GM12878 (cell line): ENCODE measurements at regions not wholly inside any gene's neighbourhood (a gene's known extent, or its start where the extent isn't known, plus 50 kb on each side); places are given as distances from the start of the nearest gene placed in this dataset.
A peak's percentile ranks its signal among the peaks of the same experiment; 100 is the strongest.

Experiments
- ATAC-seq: fragments of 200-7000 bp; cut with Tn5 transposase; 3 replicates; pipeline ENCODE4 v1.9.1; 2020; ENCODE audit warnings: mild to moderate bottlenecking, moderate library complexity
- BruUV-seq: library from RNA; stranded (reverse); fragments of 400-500 nt; replicated peaks from 2 replicates; lab custom pipeline; 2021; lab: Mats Ljungman, UMichigan
- CTCF ChIA-PET: fragments of 300-600 bp; sonication (Branson Sonifier 250); formaldehyde crosslinking; extraction: SDS; loops from one replicate; lab custom pipeline; 2021; ENCODE audit warnings: inconsistent platforms; lab: Yijun Ruan, JAX
- POLR2A ChIA-PET: fragments of 350-600 bp; formaldehyde crosslinking; extraction: SDS; loops from one replicate; lab custom pipeline; 2021; ENCODE audit warnings: inconsistent platforms; lab: Charles Lee
- RAD21 ChIA-PET: fragments of 300-600 bp; sonication (Branson Sonifier 250); formaldehyde crosslinking; loops from one replicate; lab custom pipeline; 2023; ENCODE audit warnings: antibody characterized with exemption; ENCODE audit not compliant: unreplicated experiment; lab: Charles Lee
- SMC1A ChIA-PET: fragments of 300-600 bp; sonication (Branson Sonifier 250); formaldehyde crosslinking; loops from one replicate; lab custom pipeline; 2023; ENCODE audit not compliant: unreplicated experiment, uncharacterized antibody; lab: Charles Lee
- DNase-seq: peaks from one replicate; pipeline ENCODE4 v3.0.0-alpha.2; 2011; ENCODE audit warnings: low read depth, low spot score
- FAIRE-seq: peaks from 3 replicates; lab custom pipeline; 2011; peaks lifted over from hg19 to GRCh38; lab: Jason Lieb, UNC
- H2AFZ ChIP-seq: 2 replicates; pipeline ENCODE4 v1.6.0; 2011; ENCODE audit warnings: low read depth, low read length, control low read depth; ENCODE audit not compliant: control insufficient read depth
- H3K27ac ChIP-seq: 2 replicates; pipeline ENCODE4 v1.5.1; 2011; ENCODE audit warnings: control low read depth; ENCODE audit not compliant: control insufficient read depth, insufficient read depth
- H3K27me3 ChIP-seq, 2 experiments: replicated peaks in 1 of 2; 2 replicates each; pipeline versions ENCODE4 v1.6.0 to v1.6.1; 2011; ENCODE audit warnings: low read length in 1 of 2; ENCODE audit not compliant: control insufficient read depth in 2 of 2, insufficient read depth in 2 of 2
- H3K36me3 ChIP-seq, 2 experiments: 2 replicates each; pipeline ENCODE4 v1.5.1; 2011; ENCODE audit warnings: low read length in 1 of 2; ENCODE audit not compliant: control insufficient read depth in 2 of 2, insufficient read depth in 2 of 2
- H3K4me1 ChIP-seq: 2 replicates; pipeline ENCODE4 v1.6.1; 2011; ENCODE audit warnings: mild to moderate bottlenecking, low read length, moderate library complexity, mixed read lengths; ENCODE audit not compliant: control insufficient read depth, insufficient read depth
- H3K4me2 ChIP-seq: 2 replicates; pipeline ENCODE4 v1.6.0; 2011; ENCODE audit warnings: control low read depth; ENCODE audit not compliant: control insufficient read depth, insufficient read depth
- H3K4me3 ChIP-seq: fragments of 200-600 bp; sonication (generic); 2 replicates; pipeline ENCODE4 v1.5.1; 2016
- H3K79me2 ChIP-seq: 2 replicates; pipeline ENCODE4 v1.6.0; 2011; ENCODE audit warnings: low read length; ENCODE audit not compliant: control insufficient read depth, insufficient read depth
- H3K9ac ChIP-seq: 2 replicates; pipeline ENCODE4 v1.8.0; 2011; ENCODE audit warnings: low read length, control low read depth, mixed read lengths; ENCODE audit not compliant: control insufficient read depth, insufficient read depth
- H3K9me3 ChIP-seq: replicated peaks from 3 replicates; pipeline ENCODE4 v1.5.1; 2011; ENCODE audit warnings: mild to moderate bottlenecking, low read length; ENCODE audit not compliant: control insufficient read depth, insufficient read depth
- H4K20me1 ChIP-seq: 2 replicates; pipeline ENCODE4 v1.6.0; 2011; ENCODE audit not compliant: control insufficient read depth, insufficient read depth
- CBX3 ChIP-seq: fragments of 200-600 bp; sonication (generic); IDR thresholded peaks from 2 replicates; pipeline ENCODE4 v1.6.1; 2016; ENCODE audit warnings: low read depth, borderline replicate concordance
- CREM ChIP-seq: IDR thresholded peaks from 2 replicates; pipeline ENCODE4 v1.6.1; 2014; ENCODE audit warnings: antibody characterized with exemption, low read depth
- E4F1 ChIP-seq: fragments of 450-650 bp; IDR thresholded peaks from 2 replicates; pipeline ENCODE4 v1.6.1; 2018; ENCODE audit warnings: borderline replicate concordance, mild to moderate bottlenecking; ENCODE audit not compliant: partially characterized antibody
- EGR1 ChIP-seq, 2 experiments: IDR thresholded peaks; 1 replicate in 1 of 2; 2 replicates in 1 of 2; pipeline ENCODE4 v1.6.1; 2011 to 2012; ENCODE audit warnings: low read depth in 2 of 2, low read length in 2 of 2, borderline replicate concordance in 1 of 2, mild to moderate bottlenecking in 1 of 2, moderate library complexity in 1 of 2
- MLLT1 ChIP-seq: fragments of 450-650 bp; IDR thresholded peaks from 2 replicates; pipeline ENCODE4 v1.6.1; 2016; ENCODE audit warnings: mild to moderate bottlenecking
- MTA3 ChIP-seq: IDR thresholded peaks from 2 replicates; pipeline ENCODE4 v1.6.1; 2012; ENCODE audit warnings: low read length, inconsistent platforms, borderline replicate concordance
- NFXL1 ChIP-seq: fragments of 450-650 bp; IDR thresholded peaks from 2 replicates; pipeline ENCODE4 v1.6.1; 2017; ENCODE audit warnings: antibody characterized with exemption, mild to moderate bottlenecking, borderline replicate concordance
- NKRF ChIP-seq: fragments of 450-650 bp; conservative IDR thresholded peaks from 2 replicates; pipeline ENCODE4 v1.6.1; 2017; ENCODE audit warnings: mild to moderate bottlenecking, moderate library complexity
- RELA ChIP-seq: fragments of 450-650 bp; IDR thresholded peaks from 2 replicates; pipeline ENCODE4 v1.8.0; 2014; ENCODE audit warnings: borderline replicate concordance; ENCODE audit not compliant: partially characterized antibody
- SMC3 ChIP-seq: IDR thresholded peaks from 2 replicates; pipeline ENCODE4 v1.6.1; 2011; ENCODE audit warnings: low read length, improper control_type of control experiment, borderline replicate concordance
- SRF ChIP-seq, 2 experiments: IDR thresholded peaks; 2 replicates each; pipeline ENCODE4 v1.6.1; 2011; ENCODE audit warnings: low read depth in 2 of 2, low read length in 2 of 2, mild to moderate bottlenecking in 1 of 2, moderate library complexity in 1 of 2
- WGBS: methylation state at CpG from one replicate; pipeline ENCODE4 v1.1.6; 2016; ENCODE audit warnings: low lambda C conversion rate; ENCODE audit not compliant: insufficient replicate concordance, insufficient coverage; ENCODE audit errors: missing lambda C conversion rate; 5-methylcytosine and 5-hydroxymethylcytosine counted together
- in situ Hi-C: fragments of 300-500 bp; cut with MboI; formaldehyde crosslinking; loops from 9 replicates; pipeline ENCODE4 v1.14.3; 2018; ENCODE audit warnings: mixed read lengths
- intact Hi-C: fragments of 100-400 bp; cut with micrococcal nuclease; formaldehyde crosslinking; loops from one replicate; pipeline ENCODE4 v1.14.2; 2022; ENCODE audit not compliant: unreplicated experiment

GRCh38 chr9:129420721-129421120 is 200.2 kb downstream of the C9orf50 start (continued):
- TF ChIP-seq E4F1 (no peak), NKRF (no peak), SMC3 (no peak), NFXL1 (no peak), CREM (no peak), CBX3 (no peak), EGR1 (IDR thresholded peaks at IDR 0.05; ENCODE audit: borderline replicate concordance in 1 of 2, low read depth in 2 of 2, low read length in 2 of 2) (no peak)

GRCh38 chr9:129419382-129419899 is 201.5 kb downstream of the C9orf50 start:
- FAIRE-seq: no peak
- Histone ChIP-seq H3K4me2 (no peak overlapping the region), H3K36me3 (no peaks in the 10 kb centered on the region), H2AFZ (no peak overlapping the region), H3K9ac (no peak overlapping the region), H3K27me3 (no peaks in the 10 kb centered on the region), H3K9me3 (no peaks in the 10 kb centered on the region; the same call in 2 of the 3 replicates), H3K79me2 (no peaks in the 10 kb centered on the region), H3K27ac (no peak overlapping the region), H3K4me3 (no peak overlapping the region), H4K20me1 (no peaks in the 10 kb centered on the region), H3K4me1 (peaks cover under 1% of the 10 kb centered on the region)
- ChIA-PET RAD21 (no interaction called here), POLR2A (no interaction called here), CTCF (no interaction called here), SMC1A (interaction anchor here (1.6 kb wide), 1 partner anchor 192 kb away, joined by 4 read pairs; no protein-coding TSS in a partner anchor)
- in situ Hi-C loops (no loop called here), intact Hi-C loops (no loop called here)
- no TSS peak for BruUV-seq
- no peak for ATAC-seq
- TF ChIP-seq SRF (IDR thresholded peaks at IDR 0.05; ENCODE audit: low read depth in 2 of 2, low read length in 2 of 2): 0 out of 4 replicates have a peak, but pooled peaks of 1 of the 2 experiments have one; percentile 54
- no peak for TF ChIP-seq MTA3
- peak; percentile 94 for TF ChIP-seq MLLT1
- no peak for TF ChIP-seq RELA
- no peak for TF ChIP-seq CREM
- no peak for DNase-seq
- 38% methylated on average over 7 of the region's 7 CpGs for WGBS
